IMR-90 (cell line): ENCODE measurements at regions not wholly inside any gene's neighbourhood (a gene's known extent, or its start where the extent isn't known, plus 50 kb on each side); places are given as distances from the start of the nearest gene placed in this dataset.
"Not testable (repeated sequence)": the region's sequence is repeated elsewhere in the genome, so short reads cannot be mapped to it uniquely, and the experiment has no call there.

Source experiments
- ATAC-seq: fragments of 200-7000 bp; cut with Tn5 transposase; 2 replicates; pipeline ENCODE4 v1.9.1; 2020; ENCODE audit warnings: low read depth, mild to moderate bottlenecking, moderate library complexity
- BruUV-seq: library from RNA; stranded (reverse); fragments of 400-500 nt; replicated peaks from 2 replicates; lab custom pipeline; 2021; lab: Mats Ljungman, UMichigan
- CTCF ChIA-PET: fragments of 300-600 bp; formaldehyde crosslinking; extraction: SDS; loops from one replicate; lab custom pipeline; 2021; ENCODE audit warnings: antibody characterized with exemption; lab: Yijun Ruan, JAX
- POLR2A ChIA-PET: fragments of 300-600 bp; sonication (Branson Sonifier 250); formaldehyde crosslinking; loops from one replicate; lab custom pipeline; 2022; ENCODE audit warnings: antibody characterized with exemption; ENCODE audit not compliant: unreplicated experiment; lab: Charles Lee
- DNase-seq: peaks from one replicate; pipeline ENCODE4 v3.0.0; 2013
- H2AFZ ChIP-seq: replicated peaks from 2 replicates; pipeline ENCODE3; 2013; ENCODE audit warnings: low read length, mild to moderate bottlenecking; ENCODE audit not compliant: poor library complexity
- H2AK5ac ChIP-seq: 2 replicates; pipeline ENCODE4 v1.6.1; 2013; ENCODE audit warnings: low read depth, low read length, inconsistent platforms
- H2AK9ac ChIP-seq: replicated peaks from 2 replicates; pipeline ENCODE3; 2013; ENCODE audit warnings: mild to moderate bottlenecking, low read depth, low read length, moderate library complexity; ENCODE audit not compliant: poor library complexity
- H2BK120ac ChIP-seq: 2 replicates; pipeline ENCODE4 v1.6.1; 2013; ENCODE audit warnings: low read depth, low read length, inconsistent platforms
- H2BK15ac ChIP-seq: 3 replicates; pipeline ENCODE4 v1.6.1; 2013; ENCODE audit warnings: low read depth, low read length, inconsistent platforms
- H2BK20ac ChIP-seq: 2 replicates; pipeline ENCODE4 v1.6.1; 2013; ENCODE audit warnings: low read depth, mild to moderate bottlenecking, inconsistent platforms, low read length, moderate library complexity
- H2BK5ac ChIP-seq: 2 replicates; pipeline ENCODE4 v1.6.1; 2013; ENCODE audit warnings: mild to moderate bottlenecking, low read depth, low read length, inconsistent platforms; ENCODE audit not compliant: poor library complexity, severe bottlenecking
- H3K14ac ChIP-seq: replicated peaks from 2 replicates; pipeline ENCODE4 v1.6.1; 2013; ENCODE audit warnings: low read depth, low read length, inconsistent platforms
- H3K18ac ChIP-seq: 2 replicates; pipeline ENCODE4 v1.6.1; 2013; ENCODE audit warnings: low read depth, low read length, control low read depth
- H3K23ac ChIP-seq: 2 replicates; pipeline ENCODE4 v1.6.1; 2013; ENCODE audit warnings: low read depth, low read length, inconsistent platforms
- H3K27ac ChIP-seq: 2 replicates; pipeline ENCODE4 v1.5.1; 2013; ENCODE audit warnings: mild to moderate bottlenecking, control low read depth, low read length; ENCODE audit not compliant: insufficient read depth
- H3K27me3 ChIP-seq: 2 replicates; pipeline ENCODE4 v1.6.1; 2013; ENCODE audit warnings: low read length; ENCODE audit not compliant: control insufficient read depth, insufficient read depth
- H3K36me3 ChIP-seq: 2 replicates; pipeline ENCODE4 v1.6.1; 2013; ENCODE audit warnings: low read length, mixed read lengths; ENCODE audit not compliant: control insufficient read depth, insufficient read depth
- H3K4ac ChIP-seq: 2 replicates; pipeline ENCODE4 v1.6.1; 2013; ENCODE audit warnings: low read depth, low read length, inconsistent platforms
- H3K4me1 ChIP-seq: 2 replicates; pipeline ENCODE4 v1.6.1; 2013; ENCODE audit warnings: low read length, mixed read lengths; ENCODE audit not compliant: control insufficient read depth, insufficient read depth
- H3K4me2 ChIP-seq: 2 replicates; pipeline ENCODE4 v1.6.1; 2013; ENCODE audit warnings: low read depth, mild to moderate bottlenecking, control low read depth, low read length, moderate library complexity
- H3K4me3 ChIP-seq: 2 replicates; pipeline ENCODE4 v1.5.1; 2013; ENCODE audit warnings: low read depth, mild to moderate bottlenecking, control low read depth, low read length, moderate library complexity; ENCODE audit not compliant: insufficient read depth
- H3K56ac ChIP-seq: 2 replicates; pipeline ENCODE4 v1.6.1; 2013; ENCODE audit warnings: low read length, inconsistent platforms; ENCODE audit not compliant: insufficient read depth; ENCODE audit errors: extremely low read depth
- H3K79me1 ChIP-seq, 2 experiments: 2 replicates each; pipeline ENCODE4 v1.6.1; 2013; ENCODE audit warnings: low read length in 2 of 2, inconsistent platforms in 1 of 2, low read depth in 1 of 2
- H3K9ac ChIP-seq: 2 replicates; pipeline ENCODE4 v1.6.1; 2013; ENCODE audit warnings: low read depth, low read length, control low read depth
- H3K9me1 ChIP-seq: 2 replicates; pipeline ENCODE4 v1.6.1; 2013; ENCODE audit warnings: low read length, inconsistent platforms; ENCODE audit not compliant: insufficient read depth
- H3K9me3 ChIP-seq: 2 replicates; pipeline ENCODE4 v1.6.1; 2013; ENCODE audit warnings: low read length; ENCODE audit not compliant: control insufficient read depth, insufficient read depth
- H4K20me1 ChIP-seq: 2 replicates; pipeline ENCODE4 v1.6.1; 2013; ENCODE audit warnings: low read length, inconsistent platforms; ENCODE audit not compliant: insufficient read depth
- H4K5ac ChIP-seq: 2 replicates; pipeline ENCODE4 v1.6.1; 2013; ENCODE audit warnings: mild to moderate bottlenecking, low read depth, low read length, control low read depth
- H4K8ac ChIP-seq, 2 experiments: 2 replicates each; pipeline ENCODE4 v1.6.1; 2013; ENCODE audit warnings: low read depth in 2 of 2, low read length in 2 of 2, control low read depth in 1 of 2, inconsistent platforms in 1 of 2
- H4K91ac ChIP-seq: 2 replicates; pipeline ENCODE4 v1.6.1; 2013; ENCODE audit warnings: low read depth, low read length, inconsistent platforms; ENCODE audit not compliant: insufficient read depth
- RAD21 ChIP-seq: IDR thresholded peaks from 2 replicates; pipeline ENCODE4 v1.6.1; 2012; ENCODE audit warnings: low read length, improper control_type of control experiment
- WGBS, 2 experiments: methylation state at CpG; one replicate each; pipeline versions ENCODE4 v1.1.5 to v1.1.7; 2013; ENCODE audit warnings: missing lambda C conversion rate in 2 of 2; ENCODE audit not compliant: insufficient read length in 1 of 2; ENCODE audit errors: extremely low coverage in 2 of 2; 5-methylcytosine and 5-hydroxymethylcytosine counted together
- dilution Hi-C: fragments of 300-500 bp; cut with HindIII; formaldehyde crosslinking; loops from one replicate; pipeline ENCODE4 v1.14.3; 2018; ENCODE audit warnings: low sequenced_read_pairs; ENCODE audit not compliant: unreplicated experiment
- in situ Hi-C: fragments of 300-500 bp; cut with MboI; formaldehyde crosslinking; loops from 3 replicates; pipeline ENCODE4 v1.14.3; 2019; ENCODE audit warnings: low sequenced_read_pairs, inconsistent platforms, mixed read lengths
- intact Hi-C: fragments of 100-400 bp; cut with micrococcal nuclease; formaldehyde crosslinking; loops from 2 replicates; pipeline ENCODE4 v1.10.0; 2022

GRCh38 chrX:56130436-56130835 lies 101.7 kb upstream of the KLF8 start:
- H3K18ac ChIP-seq: no peak overlapping the region
- no peak overlapping the region for H2AK5ac ChIP-seq
- H2BK120ac ChIP-seq: no peak overlapping the region
- no peaks in the 10 kb centered on the region for H3K4me1 ChIP-seq
- no peak for DNase-seq
- no peak overlapping the region for H3K23ac ChIP-seq
- POLR2A ChIA-PET: no interaction called here
- H3K79me1 ChIP-seq: no peaks in the 10 kb centered on the region
- no peak overlapping the region for H3K9ac ChIP-seq
- in situ Hi-C loops (no loop called here), intact Hi-C loops (no loop called here), dilution Hi-C loops (no loop called here)
- H3K4me3 ChIP-seq: no peak overlapping the region
- H3K36me3 ChIP-seq: no peaks in the 10 kb centered on the region
- H4K91ac ChIP-seq: no peak overlapping the region
- no peak overlapping the region for H4K5ac ChIP-seq
- H4K20me1 ChIP-seq: no peaks in the 10 kb centered on the region
- no peak overlapping the region for H2AFZ ChIP-seq
- no peak overlapping the region for H2AK9ac ChIP-seq
- H3K4me2 ChIP-seq: no peak overlapping the region
- no peak overlapping the region for H3K27ac ChIP-seq
- H3K27me3 ChIP-seq: no peaks in the 10 kb centered on the region
- ATAC-seq: no peak
- 50% methylated on average over 1 of the region's 3 CpGs; no CpG with 5 or more reads in 1 of the 2 experiments for WGBS, 2 experiments
- no peak overlapping the region for H3K14ac ChIP-seq
- no peak overlapping the region for H3K4ac ChIP-seq
- H3K9me1 ChIP-seq: no peaks in the 10 kb centered on the region
- H2BK5ac ChIP-seq: no peak overlapping the region
- H2BK15ac ChIP-seq: no peak overlapping the region
- no peak for TF ChIP-seq RAD21
- BruUV-seq: no TSS peak
- H3K56ac ChIP-seq: no peak overlapping the region
- CTCF ChIA-PET: no interaction called here
- peaks cover 2% of the 10 kb centered on the region; the same call in 1 of the 2 replicates for H3K9me3 ChIP-seq
- no peak overlapping the region for H4K8ac ChIP-seq
- H2BK20ac ChIP-seq: no peak overlapping the region

- POLR2A ChIA-PET, H3K4me3 ChIP-seq, H3K9me3 ChIP-seq, H4K20me1 ChIP-seq, H4K5ac ChIP-seq, H4K91ac ChIP-seq, DNase-seq, in situ Hi-C loops, H3K9me1 ChIP-seq, BruUV-seq, H3K9ac ChIP-seq, H2BK120ac ChIP-seq, H3K56ac ChIP-seq, H3K4ac ChIP-seq, H3K14ac ChIP-seq, H3K18ac ChIP-seq, H3K23ac ChIP-seq, dilution Hi-C loops, CTCF ChIA-PET, H2AK5ac ChIP-seq, H3K4me1 ChIP-seq, H2BK15ac ChIP-seq, H3K4me2 ChIP-seq, H4K8ac ChIP-seq, H2BK20ac ChIP-seq, H2AK9ac ChIP-seq, H3K36me3 ChIP-seq, H3K27me3 ChIP-seq, intact Hi-C loops, ATAC-seq, H3K27ac ChIP-seq, H2BK5ac ChIP-seq, H3K79me1 ChIP-seq, H2AFZ ChIP-seq: not testable (repeated sequence)
- WGBS, 2 experiments: no CpG with 5 or more reads among the region's 1 CpG
Measured at GRCh38 chrX:56164135-56164534, 68.0 kb upstream of the KLF8 start.
